DMS153 treated with DMSO at 0.1 percent for 48 hours (cell line): ENCODE measurements at regions not wholly inside any gene's neighbourhood (a gene's known extent, or its start where the extent isn't known, plus 50 kb on each side); places are given as distances from the start of the nearest gene placed in this dataset.
"Not testable (repeated sequence)": the region's sequence is repeated elsewhere in the genome, so short reads cannot be mapped to it uniquely, and the experiment has no call there.

Experiments
- DNase-seq: peaks from one replicate; lab custom pipeline; 2025; ENCODE audit not compliant: unreplicated experiment; lab: John Stamatoyannopoulos, UW

DNA sequence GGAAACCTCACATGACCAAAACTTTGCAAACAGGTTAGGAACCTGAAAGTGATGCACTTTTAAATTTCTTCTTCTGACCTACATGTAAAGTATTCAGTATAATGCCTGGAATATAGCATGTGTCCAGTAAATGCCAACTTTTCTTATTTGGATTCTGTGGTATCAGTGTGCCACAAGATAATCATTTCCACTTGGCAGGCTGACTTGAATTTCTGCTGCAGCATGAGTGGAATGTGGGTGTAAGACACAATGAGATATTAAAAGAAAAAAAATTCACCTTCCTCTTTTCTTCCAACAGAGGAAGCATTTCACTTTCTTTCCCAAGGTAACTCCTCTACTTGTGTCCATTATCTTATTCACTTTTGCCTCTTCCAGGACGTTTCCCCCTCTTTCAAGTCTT lies 141.9 kb upstream of the PRKD1 start:
- no peak for DNase-seq

DNA sequence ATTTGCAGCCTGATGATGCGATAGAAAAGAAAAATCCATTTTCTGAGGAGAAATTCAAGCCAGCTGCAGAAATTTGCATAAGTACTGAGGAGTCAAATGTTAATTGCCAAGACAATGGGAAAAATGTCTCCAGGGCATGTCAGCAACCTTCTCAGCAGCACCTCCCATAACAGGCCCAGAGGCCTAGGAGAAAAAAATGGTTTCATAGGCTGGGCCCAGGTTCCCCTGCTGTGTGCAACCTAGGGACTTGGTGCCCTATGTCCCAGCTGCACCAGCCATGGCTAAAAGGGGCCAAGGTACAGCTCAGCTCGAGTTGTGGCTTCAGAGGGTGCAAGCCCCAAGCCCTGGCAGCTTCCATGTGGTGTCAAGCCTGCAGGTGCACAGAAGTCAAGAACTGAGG lies 144.8 kb upstream of the PRKD1 start:
- not testable (repeated sequence) for DNase-seq

DNA sequence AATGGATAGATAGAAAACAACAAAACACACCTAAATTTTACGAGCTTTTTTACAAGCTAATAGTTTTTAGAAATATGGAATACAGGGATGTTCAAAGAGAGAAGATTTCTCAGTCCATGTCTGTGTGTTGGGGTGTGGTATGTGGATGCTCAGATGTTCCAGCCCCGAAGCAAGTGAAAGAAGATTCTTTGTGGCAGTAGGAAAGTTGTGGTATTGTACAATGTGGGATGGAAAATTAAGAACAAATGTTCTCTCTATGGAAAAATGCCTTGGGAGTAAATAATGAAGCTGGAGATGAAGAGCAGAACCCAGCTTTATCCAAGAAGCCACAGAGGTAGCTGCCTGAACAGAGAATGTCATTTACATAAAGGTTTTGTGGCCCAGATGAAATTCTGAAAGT lies 150.3 kb upstream of the PRKD1 start:
- no peak for DNase-seq

DNA sequence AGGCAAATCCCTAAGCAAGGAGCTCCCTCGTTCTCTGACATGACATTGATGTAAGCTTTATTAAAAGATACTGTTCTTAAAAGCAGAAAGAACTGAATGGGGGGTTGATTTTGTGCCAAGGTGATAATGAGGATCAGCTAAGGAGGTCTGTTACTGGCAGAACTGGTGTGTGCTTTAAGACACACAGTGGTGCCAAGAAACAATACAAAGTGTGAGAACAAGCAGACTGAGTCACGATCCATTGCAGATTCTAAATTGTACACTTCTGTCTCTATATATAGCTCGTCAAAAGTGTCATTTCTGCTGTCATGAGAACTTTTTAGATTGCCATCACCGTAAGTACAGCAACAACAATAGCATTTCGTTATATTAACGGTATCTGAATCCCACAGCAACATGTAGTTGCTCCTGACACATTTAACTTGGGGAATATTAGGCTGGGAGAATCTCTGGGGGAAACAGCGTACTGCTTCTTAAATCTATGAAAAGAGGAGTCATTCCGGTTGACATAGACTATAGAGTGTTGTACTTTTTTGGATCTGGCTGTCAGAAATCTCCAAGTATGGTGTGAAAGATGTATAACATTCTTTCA lies 151.3 kb upstream of the PRKD1 start:
- DNase-seq = no peak

DNA sequence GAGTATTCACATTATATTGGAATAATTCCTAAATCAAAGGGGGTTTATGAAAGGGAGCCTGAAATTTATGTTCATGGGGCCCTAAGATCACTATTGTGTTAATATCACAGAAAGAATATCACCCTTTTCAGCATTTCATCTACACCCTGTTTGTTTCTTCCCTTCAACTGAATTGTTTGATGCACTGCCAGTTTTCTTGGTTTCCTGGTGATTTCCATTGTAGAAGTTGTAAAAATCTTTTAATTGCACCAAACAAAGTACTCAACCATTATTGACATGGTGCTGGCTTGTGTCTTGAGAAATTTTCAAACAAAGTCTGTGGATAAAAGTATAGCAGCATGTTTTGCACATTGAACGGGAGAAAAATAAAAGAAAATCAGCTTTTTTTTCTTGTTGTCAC lies 154.8 kb upstream of the PRKD1 start:
- DNase-seq = no peak

DNA sequence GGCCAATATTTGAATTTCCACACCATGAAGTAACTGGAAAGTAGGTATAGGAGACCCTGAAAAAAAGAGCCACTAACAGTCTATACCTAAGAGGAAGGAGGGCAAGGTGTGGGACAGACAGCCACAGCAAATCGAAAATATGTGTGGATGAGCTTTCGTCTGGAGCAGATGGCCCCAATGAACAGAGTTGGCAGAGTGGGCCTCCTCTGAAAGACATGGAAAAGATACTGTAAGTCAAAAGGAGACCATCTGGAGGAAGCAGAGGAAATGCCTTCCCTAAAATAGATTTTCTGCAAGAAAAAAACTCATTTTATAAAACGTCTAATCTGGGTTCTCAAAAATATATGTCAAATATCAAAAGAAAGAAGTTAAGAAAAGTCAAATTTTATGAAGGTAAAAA lies 157.2 kb upstream of the PRKD1 start:
- no peak for DNase-seq

DNA sequence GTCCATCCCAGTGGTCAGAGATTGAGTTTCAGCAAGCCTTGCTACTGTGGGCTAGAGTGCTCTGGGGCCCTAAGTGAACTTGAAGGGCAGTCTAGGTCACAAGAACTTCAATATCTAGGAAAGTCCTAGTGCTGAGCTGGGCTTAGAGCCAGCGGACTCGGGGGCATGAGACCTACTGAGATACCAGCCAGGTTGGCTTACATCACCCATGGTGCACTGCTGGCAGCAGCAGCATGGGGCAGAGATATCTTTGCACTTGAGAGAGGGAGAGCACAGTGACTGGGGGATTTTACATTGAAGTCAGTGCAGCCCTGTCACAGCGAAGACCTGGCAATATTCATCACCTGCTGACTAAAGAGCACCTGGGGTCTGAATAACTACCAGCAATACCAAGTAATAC lies 158.3 kb upstream of the PRKD1 start:
- DNase-seq = no peak

DNA sequence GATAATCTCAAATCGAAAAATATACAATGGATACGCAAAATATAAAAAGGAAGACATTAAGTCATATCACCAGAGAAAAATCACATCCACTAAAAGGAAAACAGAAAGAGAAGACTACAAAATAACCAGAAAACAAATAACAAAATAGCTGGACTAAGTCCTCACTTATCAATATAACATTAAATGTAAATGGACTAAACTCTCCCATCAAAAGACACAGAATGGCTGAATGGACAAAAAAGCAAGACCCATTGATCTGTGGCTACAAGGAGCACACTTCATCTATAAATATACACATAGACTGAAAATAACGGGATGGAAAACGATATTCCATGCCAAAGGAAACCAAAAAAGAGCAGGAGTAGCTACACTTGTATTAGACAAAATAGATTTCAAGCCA lies 161.0 kb upstream of the PRKD1 start:
- no peak for DNase-seq

DNA sequence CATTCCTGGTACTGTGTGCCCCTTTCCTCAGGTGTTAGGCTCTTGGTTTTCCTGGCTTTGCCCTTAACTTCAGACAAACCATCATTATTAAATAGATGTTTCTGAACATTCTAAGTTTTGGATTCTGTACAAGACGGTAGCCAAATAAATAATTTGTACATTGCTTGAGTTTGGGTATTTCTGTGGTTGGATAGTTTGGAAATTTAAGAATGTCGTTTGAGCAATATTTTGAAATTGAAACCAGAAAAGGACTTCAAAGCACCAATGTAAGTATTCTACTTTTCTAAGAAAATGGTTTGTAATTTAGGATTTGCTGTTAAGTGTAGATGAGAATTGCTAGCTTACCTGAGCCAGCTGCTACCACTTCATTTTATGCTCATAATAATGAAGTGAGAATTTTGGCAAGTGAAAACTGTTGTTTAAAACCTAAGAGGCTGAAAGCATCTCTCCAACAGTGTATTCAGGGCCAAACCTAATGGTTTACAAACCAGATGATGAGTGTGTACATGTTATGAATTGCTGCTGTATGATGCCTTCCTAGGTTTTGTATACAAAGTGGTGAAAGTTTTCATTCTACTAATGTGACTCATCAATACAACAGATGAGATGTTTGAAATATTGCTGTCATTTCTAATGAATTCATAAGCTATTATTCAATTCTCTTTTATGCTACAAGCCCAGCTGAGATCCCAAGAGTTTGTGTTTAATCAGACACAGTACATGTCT lies 181.5 kb upstream of the PRKD1 start:
- no peak for DNase-seq

DNA sequence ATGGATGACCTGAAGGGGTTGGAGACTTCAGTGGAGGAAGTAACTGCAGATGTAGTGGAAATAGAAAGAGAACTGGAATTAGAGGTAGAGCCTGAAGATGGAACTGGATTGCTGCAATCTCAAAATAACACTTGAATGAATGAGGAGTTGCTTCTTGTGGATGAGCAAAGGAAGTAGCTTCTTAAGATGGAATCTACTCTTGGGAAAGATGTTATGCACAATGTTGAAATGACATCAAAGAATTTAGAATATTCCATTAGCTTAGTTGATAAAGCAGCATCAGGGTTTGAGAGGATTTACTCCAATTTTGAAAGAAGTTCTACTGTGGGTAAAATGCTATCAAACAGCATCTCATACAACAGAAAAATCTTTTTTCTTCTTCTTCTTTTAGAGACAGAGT lies 186.4 kb upstream of the PRKD1 start:
- no peak for DNase-seq

DNA sequence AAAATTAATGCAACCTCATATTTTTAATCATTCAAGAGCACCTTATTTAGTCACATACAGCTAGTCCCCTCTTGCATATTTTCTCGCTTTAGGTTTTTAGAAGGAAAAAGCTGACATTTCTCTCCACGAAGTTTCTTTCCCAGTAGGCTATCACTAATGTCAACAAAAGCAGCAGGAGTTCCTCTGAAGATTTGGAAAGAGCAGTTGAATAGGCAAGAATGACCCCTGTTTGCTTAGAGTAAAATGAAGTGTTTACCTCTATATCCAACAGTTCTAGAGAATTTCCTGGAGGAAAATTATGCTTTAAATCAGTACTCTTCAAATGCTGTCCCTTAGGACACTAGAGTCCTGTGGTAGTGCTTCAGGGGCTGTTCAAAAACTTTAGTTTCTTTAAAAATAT lies 188.1 kb upstream of the PRKD1 start:
- no peak for DNase-seq

DNA sequence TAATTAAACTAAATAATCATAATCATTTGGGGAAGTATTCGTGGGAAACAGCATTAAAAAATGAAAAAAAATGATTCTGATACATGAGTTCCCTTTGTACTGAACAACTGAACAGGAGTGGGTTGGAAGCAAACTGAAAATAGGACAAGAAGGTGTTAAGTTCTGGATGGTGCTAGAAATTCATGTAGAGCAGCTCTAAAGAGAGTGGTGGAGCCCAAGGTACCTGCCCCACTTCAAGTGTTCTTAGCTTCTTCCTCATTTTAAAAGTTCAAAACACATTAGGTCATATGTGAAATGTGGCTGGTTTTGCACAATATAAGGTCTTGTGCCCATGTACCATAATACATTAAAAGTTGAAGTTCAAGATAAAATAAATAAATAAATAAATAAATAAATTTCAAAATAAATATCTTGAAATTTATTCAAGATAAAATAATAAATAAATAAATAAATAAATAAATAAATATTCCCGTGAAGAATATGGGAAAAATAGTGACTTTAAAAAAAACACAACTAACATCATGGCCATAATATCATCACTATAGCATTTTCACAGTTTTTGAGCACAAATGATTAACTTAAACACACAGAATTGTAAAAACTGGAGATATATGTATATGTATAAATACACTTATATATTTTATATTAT lies 191.5 kb upstream of the PRKD1 start:
- DNase-seq = no peak

DNA sequence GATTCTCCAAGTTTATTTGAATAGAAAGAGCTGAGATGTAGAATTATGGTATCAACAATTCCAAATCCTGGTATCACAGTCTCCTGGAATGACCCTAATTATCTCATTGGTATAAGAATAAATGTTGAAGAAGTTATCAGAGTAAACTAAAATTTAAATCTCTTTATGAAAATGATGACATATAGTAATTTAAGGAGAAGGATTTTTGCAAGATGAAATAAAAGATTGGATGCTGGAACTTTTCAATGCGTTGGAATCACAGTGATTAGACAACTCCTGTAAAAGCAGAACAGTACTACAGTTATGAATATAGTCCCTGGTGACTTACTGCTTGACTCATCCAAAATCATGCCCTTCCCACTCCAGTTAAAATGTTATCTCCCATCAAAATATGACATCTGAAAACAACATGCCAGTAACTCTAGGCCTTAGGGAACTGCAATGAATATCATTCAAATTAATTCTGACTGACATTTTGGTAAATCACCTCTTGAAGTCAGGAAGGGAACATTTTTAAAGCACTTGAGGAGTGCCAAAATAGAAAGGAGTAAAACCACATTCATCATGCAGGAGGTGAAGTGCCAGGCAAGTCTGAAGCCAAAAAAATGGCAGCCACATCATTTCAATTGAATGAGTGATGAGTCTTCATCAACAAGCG lies 197.8 kb upstream of the PRKD1 start:
- no peak for DNase-seq

DNA sequence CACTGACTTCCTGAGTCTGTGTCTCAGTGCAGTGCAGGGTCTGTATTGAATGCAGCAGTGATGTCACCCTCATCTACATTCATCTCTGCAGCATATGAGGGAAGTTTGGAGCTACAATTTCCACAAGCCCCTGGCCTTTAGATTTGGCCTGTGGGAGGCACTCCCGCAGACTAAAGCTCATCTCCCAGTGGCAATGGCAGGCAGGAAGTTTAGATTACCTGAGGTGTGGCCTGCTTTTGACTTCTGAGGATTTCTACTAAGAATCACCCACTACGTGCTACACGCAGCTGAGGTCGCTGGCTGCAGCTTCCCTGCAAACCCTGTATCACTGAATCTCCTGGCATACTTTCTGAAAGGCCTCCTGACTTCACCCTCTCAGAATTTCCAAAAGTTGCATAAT lies 202.2 kb upstream of the PRKD1 start:
- no peak for DNase-seq

DNA sequence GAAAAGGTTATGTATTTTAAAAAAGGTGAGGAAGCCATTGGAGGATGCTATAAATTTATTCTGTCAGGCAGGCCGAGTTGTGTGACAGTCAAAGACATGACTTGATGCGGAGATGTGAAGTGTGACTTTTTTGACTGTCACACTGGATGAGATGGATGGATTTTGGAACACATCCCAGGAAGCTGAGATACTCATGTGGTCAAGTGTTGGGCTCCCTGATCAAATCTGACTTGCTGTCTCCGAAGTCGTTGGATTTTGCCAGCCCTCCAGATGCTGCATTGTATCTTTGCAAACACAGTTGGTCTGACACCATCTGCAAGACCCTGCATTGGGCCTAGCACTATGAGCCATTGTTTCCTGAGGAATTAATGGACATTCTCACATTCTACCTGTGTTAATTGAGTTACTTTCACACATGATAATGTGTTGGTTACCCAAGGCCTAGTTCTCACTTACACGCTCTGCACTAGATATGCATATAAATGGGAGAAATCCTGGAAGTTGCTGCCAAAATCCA lies 204.0 kb upstream of the PRKD1 start:
- DNase-seq = no peak

DNA sequence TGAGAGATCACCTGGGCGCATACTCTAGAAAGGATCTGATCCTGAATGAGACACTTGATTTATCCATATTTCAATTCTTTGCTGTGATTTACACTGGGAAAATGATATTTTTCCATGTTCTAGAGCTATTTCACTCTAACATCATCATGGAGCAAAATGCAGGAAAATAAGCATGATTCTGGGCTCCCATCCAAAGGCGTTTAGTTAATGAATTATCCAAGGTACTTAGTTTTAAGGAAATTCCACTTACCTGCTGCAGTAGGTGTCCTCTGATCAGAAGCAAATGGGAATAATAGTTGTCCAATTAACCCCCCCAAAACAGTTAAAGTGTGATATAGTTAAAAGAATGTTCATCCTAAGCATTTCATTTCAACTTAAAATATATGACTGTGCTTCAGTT lies 204.5 kb upstream of the PRKD1 start:
- no peak for DNase-seq

DNA sequence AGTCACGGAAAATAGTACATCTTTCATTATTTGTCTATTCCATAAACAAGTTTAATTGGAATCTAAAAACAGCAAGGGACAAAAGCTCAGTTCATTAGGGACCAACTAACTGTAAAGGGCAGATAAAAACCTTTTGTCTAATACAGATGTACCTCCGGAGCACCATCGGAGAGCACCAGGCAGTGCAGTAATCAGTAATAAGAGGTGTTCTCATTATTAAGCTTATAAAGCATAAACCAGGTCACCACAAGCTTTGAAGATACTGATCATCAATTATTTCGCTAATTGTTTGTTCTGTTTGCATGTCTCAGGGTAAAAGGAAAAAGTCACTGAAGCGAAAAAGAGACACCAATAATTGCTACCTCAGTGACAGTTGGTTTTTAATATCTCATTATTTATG lies 207.3 kb upstream of the PRKD1 start:
- DNase-seq = no peak

DNA sequence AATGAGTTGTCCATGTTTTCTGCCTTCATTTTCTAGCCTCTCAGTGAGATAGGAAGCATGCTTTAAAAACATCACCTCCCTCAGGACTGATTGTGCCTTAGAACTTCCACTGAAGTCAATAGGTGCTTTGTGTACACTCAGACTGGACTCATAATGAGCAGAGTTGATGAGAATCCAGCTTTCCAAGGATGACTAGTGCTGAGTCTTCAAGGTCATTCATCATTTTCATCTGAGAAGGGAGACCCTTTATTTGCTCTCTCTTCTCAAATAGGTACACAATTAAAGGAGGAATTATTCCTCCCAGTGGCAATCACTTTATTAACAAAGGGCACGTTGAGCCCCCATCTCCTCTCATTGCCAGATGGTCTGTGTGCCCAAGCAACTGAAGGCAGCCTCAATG lies 210.9 kb upstream of the PRKD1 start:
- no peak for DNase-seq

DNA sequence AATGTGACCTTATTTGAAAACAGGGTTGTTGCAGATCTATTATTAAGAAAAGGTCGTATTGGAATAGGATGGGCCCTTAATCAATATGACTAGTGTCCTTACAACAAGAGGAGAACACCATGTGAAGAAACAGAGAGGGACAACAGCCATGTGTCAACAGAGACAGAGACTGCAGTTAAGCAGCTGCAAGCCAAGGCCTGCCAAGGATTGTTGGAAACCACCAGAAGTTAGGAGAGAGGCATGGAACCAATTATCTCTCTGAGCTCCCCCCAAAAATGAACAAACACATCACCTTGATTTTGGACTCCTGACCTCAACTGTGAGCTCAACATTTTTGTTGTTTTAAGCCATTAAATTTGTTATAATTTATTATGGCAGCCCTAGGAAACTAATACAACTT lies 214.6 kb upstream of the PRKD1 start:
- no peak for DNase-seq

DNA sequence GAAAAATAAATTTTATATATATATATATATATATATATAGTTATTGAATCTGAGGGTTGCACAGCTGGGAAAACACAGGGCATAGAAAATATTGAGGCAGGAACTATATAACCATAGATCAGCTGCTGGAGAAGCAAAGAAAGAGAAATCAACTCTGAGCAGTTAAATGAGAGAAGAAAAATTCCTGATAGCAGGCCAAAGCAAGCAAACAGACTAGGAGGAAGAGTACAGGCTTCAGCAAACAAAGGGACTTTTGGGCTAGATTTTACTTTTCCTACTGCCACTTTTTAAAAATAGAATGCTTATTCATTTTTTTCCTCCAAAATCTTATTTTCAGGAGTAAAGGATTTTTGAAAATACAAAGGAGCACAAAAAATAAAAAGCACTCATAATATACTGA lies 216.0 kb upstream of the PRKD1 start:
- no peak for DNase-seq

DNA sequence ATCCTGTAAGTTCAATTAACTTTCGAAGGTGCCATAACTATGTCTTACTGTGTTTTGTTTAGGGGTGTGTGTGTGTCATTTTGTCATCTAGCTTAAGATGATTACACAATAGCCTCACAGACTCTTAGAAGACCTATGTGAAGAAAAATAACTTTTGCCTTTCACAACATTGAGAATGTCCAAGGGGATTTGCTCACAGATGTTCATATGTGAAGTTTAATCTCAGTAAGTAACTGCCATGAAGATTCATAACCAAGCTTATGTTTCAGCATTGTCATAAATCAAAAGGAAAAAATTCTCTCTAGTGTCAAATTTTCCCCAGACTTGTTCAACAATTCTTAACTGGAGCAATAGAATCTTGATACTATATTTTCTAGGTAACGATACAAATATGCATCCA lies 226.1 kb upstream of the PRKD1 start:
- no peak for DNase-seq

DNA sequence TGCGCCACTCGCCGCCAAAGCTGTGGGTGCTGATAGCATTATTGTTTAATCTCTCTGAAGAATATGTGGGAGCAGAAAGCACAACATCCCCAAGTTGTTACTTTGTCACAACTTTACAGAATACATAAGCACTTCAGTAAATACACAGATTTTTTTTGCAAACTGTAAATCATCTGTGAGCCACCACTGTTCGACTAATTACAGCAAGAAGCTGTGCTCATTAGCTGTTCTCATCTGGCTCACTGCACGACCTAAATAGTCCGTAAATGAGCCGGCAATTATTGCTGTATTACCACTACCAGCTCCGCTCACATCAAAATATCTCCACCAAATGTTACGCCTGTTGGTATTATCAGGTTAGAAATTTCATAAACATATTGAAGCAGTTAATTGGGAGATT lies 228.9 kb upstream of the PRKD1 start:
- no peak for DNase-seq
